Brain microvascular endothelial cell (primary cell): ENCODE measurements at regions not wholly inside any gene's neighbourhood (a gene's known extent, or its start where the extent isn't known, plus 50 kb on each side); places are given as distances from the start of the nearest gene placed in this dataset.
"Not testable (repeated sequence)": the region's sequence is repeated elsewhere in the genome, so short reads cannot be mapped to it uniquely, and the experiment has no call there.

ENCODE experiments used
- DNase-seq: peaks from one replicate; pipeline ENCODE4 v3.0.0-alpha.2; 2020
- H3K27ac ChIP-seq: fragments of 250-450 bp; sonication (Bioruptor Pico); 2 replicates; pipeline ENCODE4 v1.5.1; 2020; ENCODE audit warnings: mild to moderate bottlenecking, moderate library complexity
- H3K27me3 ChIP-seq: fragments of 250-450 bp; sonication (Bioruptor Pico); replicated peaks from 2 replicates; pipeline ENCODE4 v1.5.1; 2020; ENCODE audit warnings: mild to moderate bottlenecking
- H3K36me3 ChIP-seq: fragments of 250-450 bp; sonication (Bioruptor Pico); replicated peaks from 2 replicates; pipeline ENCODE4 v1.5.1; 2020; ENCODE audit warnings: mild to moderate bottlenecking
- H3K4me3 ChIP-seq: 2 replicates; pipeline ENCODE4 v1.5.1; 2011; ENCODE audit warnings: low read depth, mild to moderate bottlenecking, control low read depth, low read length, moderate library complexity
- in situ Hi-C: cut with HindIII; loops from 2 replicates; pipeline ENCODE4 v1.10.0; 2017; ENCODE audit warnings: low sequenced_read_pairs, low pct_ligation_motif_present
- TF ChIP-seq, protein P1 (sequence below): IDR thresholded peaks from 2 replicates; pipeline ENCODE4 v1.5.1; 2011; ENCODE audit warnings: low read depth, mild to moderate bottlenecking, moderate library complexity, low read length, control low read depth, inconsistent platforms; ENCODE audit errors: missing control alignments

DNA sequence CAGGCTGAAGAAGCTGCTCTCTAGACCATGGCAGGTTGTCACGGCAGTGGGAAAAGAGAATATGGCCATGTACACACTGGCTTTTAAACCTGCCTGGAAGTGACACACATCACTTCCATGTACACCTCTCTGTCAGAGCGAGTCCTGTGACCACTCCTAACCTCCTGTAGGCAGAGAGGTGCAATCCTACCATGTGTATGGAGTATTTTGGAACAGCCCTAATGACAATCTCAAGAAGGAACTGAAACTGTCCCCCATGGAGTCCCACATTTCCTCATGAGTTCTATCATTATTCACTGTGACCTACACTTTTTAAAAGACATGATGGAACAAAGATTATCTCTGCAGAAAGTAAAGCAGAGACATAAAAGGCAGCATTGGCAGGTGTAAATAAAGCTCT, 153.4 kb upstream of the PFN2 start:
- TF ChIP-seq, protein P1, sequence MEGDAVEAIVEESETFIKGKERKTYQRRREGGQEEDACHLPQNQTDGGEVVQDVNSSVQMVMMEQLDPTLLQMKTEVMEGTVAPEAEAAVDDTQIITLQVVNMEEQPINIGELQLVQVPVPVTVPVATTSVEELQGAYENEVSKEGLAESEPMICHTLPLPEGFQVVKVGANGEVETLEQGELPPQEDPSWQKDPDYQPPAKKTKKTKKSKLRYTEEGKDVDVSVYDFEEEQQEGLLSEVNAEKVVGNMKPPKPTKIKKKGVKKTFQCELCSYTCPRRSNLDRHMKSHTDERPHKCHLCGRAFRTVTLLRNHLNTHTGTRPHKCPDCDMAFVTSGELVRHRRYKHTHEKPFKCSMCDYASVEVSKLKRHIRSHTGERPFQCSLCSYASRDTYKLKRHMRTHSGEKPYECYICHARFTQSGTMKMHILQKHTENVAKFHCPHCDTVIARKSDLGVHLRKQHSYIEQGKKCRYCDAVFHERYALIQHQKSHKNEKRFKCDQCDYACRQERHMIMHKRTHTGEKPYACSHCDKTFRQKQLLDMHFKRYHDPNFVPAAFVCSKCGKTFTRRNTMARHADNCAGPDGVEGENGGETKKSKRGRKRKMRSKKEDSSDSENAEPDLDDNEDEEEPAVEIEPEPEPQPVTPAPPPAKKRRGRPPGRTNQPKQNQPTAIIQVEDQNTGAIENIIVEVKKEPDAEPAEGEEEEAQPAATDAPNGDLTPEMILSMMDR = no peak
- in situ Hi-C loops = no loop called here

DNA sequence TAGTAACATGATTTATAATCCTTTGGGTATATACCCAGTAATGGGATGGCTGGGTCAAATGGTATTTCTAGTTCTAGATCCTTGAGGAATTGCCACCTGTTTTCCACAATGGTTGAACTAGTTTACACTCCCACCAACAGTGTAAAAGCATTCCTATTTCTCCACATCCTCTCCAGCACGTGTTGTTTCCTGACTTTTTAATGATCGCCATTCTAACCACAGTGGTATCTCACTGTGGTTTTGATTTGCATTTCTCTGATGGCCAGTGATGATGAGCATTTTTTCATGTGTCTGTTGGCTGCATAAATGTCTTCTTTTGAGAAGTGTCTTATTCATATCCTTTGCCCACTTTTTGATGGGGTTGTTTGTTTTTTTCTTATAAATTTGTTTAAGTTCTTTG, 152.6 kb upstream of the PFN2 start:
- H3K27me3 ChIP-seq, H3K27ac ChIP-seq, in situ Hi-C loops, DNase-seq, H3K36me3 ChIP-seq, H3K4me3 ChIP-seq: not testable (repeated sequence)

More for the DNA sequence above, 153.4 kb upstream of the PFN2 start:
- H3K27me3 ChIP-seq = no peaks in the 10 kb centered on the region
- H3K27ac ChIP-seq = no peak overlapping the region
- no peak for DNase-seq
- no peaks in the 10 kb centered on the region for H3K36me3 ChIP-seq
- no peak overlapping the region for H3K4me3 ChIP-seq

DNA sequence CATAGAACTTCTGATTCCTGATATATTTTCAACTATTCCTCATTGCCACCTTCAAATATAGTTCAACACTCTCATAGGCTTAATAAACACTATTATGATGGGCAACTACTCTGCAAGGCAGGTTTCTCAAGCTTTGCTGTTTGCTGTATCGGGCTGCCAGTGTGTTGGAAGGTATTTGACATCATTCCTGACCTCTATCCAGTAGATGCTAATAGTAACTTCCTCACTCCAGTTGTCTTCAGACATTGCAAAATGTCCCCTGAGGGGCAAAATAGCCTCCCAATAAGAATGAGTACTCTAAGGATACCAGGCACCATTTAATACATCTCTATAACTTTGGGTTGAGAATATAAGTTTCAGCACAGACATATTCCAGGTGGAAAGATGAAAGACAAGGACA, 147.5 kb upstream of the PFN2 start:
- DNase-seq = no peak
- TF ChIP-seq, protein P1 = no peak

DNA sequence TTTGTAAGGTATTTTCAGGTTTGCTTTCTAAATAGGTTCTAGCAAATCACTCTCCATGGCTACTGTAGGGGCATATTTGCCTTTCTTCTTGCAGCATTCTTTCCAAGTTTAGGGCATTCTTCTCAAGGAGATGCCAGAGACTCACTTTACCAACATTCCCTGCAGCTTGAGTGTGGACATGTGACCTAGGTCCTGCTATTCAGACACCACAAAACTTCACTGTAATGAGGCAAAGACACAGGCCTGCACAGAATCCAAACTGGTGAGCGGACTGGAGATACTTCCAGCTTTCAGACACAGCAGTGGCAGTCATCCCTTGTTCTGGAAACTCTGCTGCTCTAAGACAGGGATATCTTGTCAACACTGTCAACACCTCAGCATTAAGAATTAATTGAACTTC, 146.4 kb upstream of the PFN2 start:
- TF ChIP-seq, protein P1 = no peak
- in situ Hi-C loops = no loop called here

More for the DNA sequence above, 147.5 kb upstream of the PFN2 start:
- in situ Hi-C loops = no loop called here
- Histone ChIP-seq H3K27ac (no peak overlapping the region), H3K36me3 (no peaks in the 10 kb centered on the region), H3K27me3 (no peaks in the 10 kb centered on the region), H3K4me3 (no peak overlapping the region)

DNA sequence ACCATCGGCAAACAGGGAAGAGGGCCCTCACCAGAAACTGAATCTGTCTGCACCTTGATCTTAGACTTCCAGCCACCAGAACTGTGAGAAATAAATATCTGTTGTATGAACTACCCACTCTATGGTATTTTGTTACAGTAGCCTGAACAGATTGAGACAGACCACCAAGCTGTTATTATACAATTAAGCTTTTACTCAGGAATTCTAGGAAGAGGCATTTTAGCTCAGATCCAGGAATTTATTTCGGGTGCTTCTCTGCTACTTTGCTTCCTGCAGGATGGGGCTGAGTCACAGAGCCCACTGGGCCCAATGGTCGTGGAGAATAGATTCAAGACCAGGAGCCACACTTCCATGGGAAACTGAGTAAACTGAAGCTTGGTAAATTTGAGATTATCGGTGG, 145.5 kb upstream of the PFN2 start:
- DNase-seq = no peak
- H3K4me3 ChIP-seq = no peak overlapping the region
- no peaks in the 10 kb centered on the region for H3K36me3 ChIP-seq
- no peaks in the 10 kb centered on the region for H3K27me3 ChIP-seq
- in situ Hi-C loops = no loop called here
- H3K27ac ChIP-seq = no peak overlapping the region
- TF ChIP-seq, protein P1 = no peak

More for the DNA sequence above, 146.4 kb upstream of the PFN2 start:
- no peak overlapping the region for H3K27ac ChIP-seq
- no peaks in the 10 kb centered on the region for H3K27me3 ChIP-seq
- no peak for DNase-seq
- no peak overlapping the region for H3K4me3 ChIP-seq
- no peaks in the 10 kb centered on the region for H3K36me3 ChIP-seq

DNA sequence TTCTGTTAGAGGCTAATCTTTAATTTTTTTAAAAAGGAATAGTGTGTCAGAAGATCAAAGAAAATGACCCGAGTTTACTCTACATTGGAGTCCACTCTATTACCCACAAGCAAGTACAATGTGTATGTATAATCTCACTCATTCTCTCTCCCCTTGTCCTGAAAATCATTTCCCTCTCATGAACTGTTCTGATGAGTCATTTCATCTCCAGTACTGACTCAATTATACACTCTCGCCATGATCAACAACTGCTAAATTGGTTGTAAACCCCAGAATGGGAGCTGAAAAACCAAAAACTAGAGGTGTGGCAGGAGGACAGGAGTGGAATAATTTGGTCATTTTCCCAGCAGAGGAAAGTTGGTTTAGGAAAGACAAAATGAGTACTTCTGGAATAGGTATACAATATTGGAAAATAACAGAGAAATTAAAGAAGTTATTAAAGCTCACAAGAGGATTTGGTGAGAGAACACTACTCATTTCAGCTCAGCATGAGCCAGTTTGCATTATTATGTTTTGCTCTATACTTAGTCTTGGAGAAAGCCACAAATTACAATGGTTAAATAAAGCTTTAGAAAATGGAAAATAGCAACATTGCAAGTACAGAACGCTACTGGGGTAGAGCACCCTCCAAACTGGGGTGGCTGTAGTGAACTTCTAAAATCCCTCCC, 144.3 kb upstream of the PFN2 start:
- no peaks in the 10 kb centered on the region for H3K36me3 ChIP-seq
- H3K4me3 ChIP-seq = no peak overlapping the region
- peak; percentile 23 for DNase-seq
- in situ Hi-C loops = no loop called here
- H3K27me3 ChIP-seq = no peaks in the 10 kb centered on the region
- H3K27ac ChIP-seq = no peak overlapping the region
- TF ChIP-seq, protein P1 = no peak
